HCT116 (cell line): ENCODE measurements at regions not wholly inside any gene's neighbourhood (a gene's known extent, or its start where the extent isn't known, plus 50 kb on each side); places are given as distances from the start of the nearest gene placed in this dataset.

Experiments used
- ATAC-seq: fragments of 200-7000 bp; cut with Tn5 transposase; 2 replicates; pipeline ENCODE4 v1.9.1; 2020; ENCODE audit warnings: mild to moderate bottlenecking, moderate library complexity
- BruUV-seq: library from RNA; stranded (reverse); fragments of 400-500 nt; replicated peaks from 2 replicates; lab custom pipeline; 2021; lab: Mats Ljungman, UMichigan
- CTCF ChIA-PET: fragments of 300-600 bp; sonication (Branson Sonifier 250); formaldehyde crosslinking; loops from one replicate; lab custom pipeline; 2021; ENCODE audit warnings: antibody characterized with exemption; lab: Charles Lee
- POLR2A ChIA-PET: fragments of 300-600, 350-600 bp; sonication (Branson Sonifier 250); formaldehyde crosslinking; loops from one replicate; lab custom pipeline; 2021; ENCODE audit warnings: antibody characterized with exemption; lab: Charles Lee
- RAD21 ChIA-PET, 2 experiments: fragments of 300-600 bp; sonication (Branson Sonifier 250); formaldehyde crosslinking; loops; one replicate each; lab custom pipeline; 2023; ENCODE audit warnings: low total read pairs in 2 of 2; ENCODE audit not compliant: uncharacterized antibody in 2 of 2, unreplicated experiment in 2 of 2, low non-redundant PET in 1 of 2; lab: Charles Lee
- DNase-seq: peaks from one replicate; pipeline ENCODE4 v3.0.0-alpha.2; 2010; ENCODE audit warnings: low read depth, low spot score
- H2AFZ ChIP-seq: fragments of 200-600 bp; shearing (Covaris generic), sonication (generic); 2 replicates; pipeline ENCODE4 v1.6.1; 2017; ENCODE audit warnings: low read depth, mixed run types, mixed read lengths, antibody characterized with exemption, low read length; ENCODE audit not compliant: poor library complexity, severe bottlenecking
- H3K27ac ChIP-seq: 2 replicates; pipeline ENCODE4 v1.5.1; 2012; ENCODE audit warnings: low read depth, low read length
- H3K27me3 ChIP-seq: fragments of 200-600 bp; sonication (generic); 2 replicates; pipeline ENCODE4 v1.6.1; 2016; ENCODE audit warnings: mixed run types, low read length, mixed read lengths; ENCODE audit not compliant: insufficient read depth
- H3K36me3 ChIP-seq, 2 experiments: fragments of 200-500 bp in 1 of 2; fragments of 200-600 bp in 1 of 2; sonication (Bioruptor generic) in 1 of 2; sonication (generic) in 1 of 2; 2 replicates each; pipeline versions ENCODE4 v1.5.1 to v1.6.1; 2014 to 2016; ENCODE audit warnings: low read length in 2 of 2, inconsistent platforms in 1 of 2, mixed read lengths in 1 of 2, mixed run types in 1 of 2; ENCODE audit not compliant: insufficient read depth in 2 of 2, control insufficient read depth in 1 of 2
- H3K4me1 ChIP-seq, 2 experiments: fragments of 200-600 bp in 1 of 2; sonication (generic) in 1 of 2; 2 replicates each; pipeline versions ENCODE4 v1.5.1 to v1.6.1; 2012 to 2017; ENCODE audit warnings: low read length in 2 of 2, inconsistent platforms in 1 of 2, mild to moderate bottlenecking in 1 of 2, mixed read lengths in 1 of 2, mixed run types in 1 of 2, moderate library complexity in 1 of 2; ENCODE audit not compliant: insufficient read depth in 2 of 2, control insufficient read depth in 1 of 2
- H3K4me2 ChIP-seq: fragments of 200-600 bp; sonication (generic); 2 replicates; pipeline ENCODE4 v1.6.1; 2017; ENCODE audit warnings: mixed run types, low read length, mixed read lengths
- H3K4me3 ChIP-seq, 2 experiments: fragments of 200-600 bp in 1 of 2; sonication (generic) in 1 of 2; replicated peaks in 1 of 2; 2 replicates each; pipeline ENCODE4 v1.5.1; 2011 to 2016; ENCODE audit warnings: low read length in 2 of 2, control low read depth in 1 of 2, low read depth in 1 of 2, mild to moderate bottlenecking in 1 of 2, mixed read lengths in 1 of 2, mixed run types in 1 of 2
- H3K79me2 ChIP-seq: fragments of 200-600 bp; sonication (generic); 2 replicates; pipeline ENCODE4 v1.6.1; 2017; ENCODE audit warnings: mild to moderate bottlenecking, mixed run types, low read length, moderate library complexity, mixed read lengths; ENCODE audit not compliant: insufficient read depth
- H3K9ac ChIP-seq: fragments of 200-600 bp; sonication (generic); 2 replicates; pipeline ENCODE4 v1.6.1; 2016; ENCODE audit warnings: low read length, mixed read lengths
- H3K9me2 ChIP-seq: fragments of 200-600 bp; sonication (generic), shearing (Covaris generic); 2 replicates; pipeline ENCODE4 v1.6.1; 2017; ENCODE audit warnings: mixed run types, mild to moderate bottlenecking, moderate library complexity; ENCODE audit not compliant: insufficient read depth
- H3K9me3 ChIP-seq, 2 experiments: fragments of 200-500 bp in 1 of 2; fragments of 200-600 bp in 1 of 2; sonication (Bioruptor generic) in 1 of 2; sonication (generic) in 1 of 2; 2 replicates each; pipeline ENCODE4 v1.6.1; 2014 to 2017; ENCODE audit warnings: low read length in 2 of 2, mixed read lengths in 2 of 2, inconsistent platforms in 1 of 2, low read depth in 1 of 2, mild to moderate bottlenecking in 1 of 2, mixed run types in 1 of 2, moderate library complexity in 1 of 2; ENCODE audit not compliant: control insufficient read depth in 1 of 2, insufficient read depth in 1 of 2
- H4K20me1 ChIP-seq: fragments of 200-600 bp; sonication (generic), shearing (Covaris generic); 2 replicates; pipeline ENCODE4 v1.6.1; 2017; ENCODE audit warnings: mixed run types, mild to moderate bottlenecking, moderate library complexity; ENCODE audit not compliant: insufficient read depth
- CBX3 ChIP-seq: IDR thresholded peaks from 2 replicates; pipeline ENCODE4 v1.6.1; 2012; ENCODE audit warnings: low read depth
- CEBPB ChIP-seq: IDR thresholded peaks from 2 replicates; pipeline ENCODE4 v1.6.1; 2012; ENCODE audit warnings: low read depth
- CTCF ChIP-seq, 3 experiments: fragments of 200-600 bp in 1 of 3; sonication (generic) in 1 of 3; IDR thresholded peaks in 2 of 3; conservative IDR thresholded peaks in 1 of 3; 2 replicates each; pipeline ENCODE4 v1.5.1; 2012 to 2017; ENCODE audit warnings: low read depth in 2 of 3, low read length in 2 of 3, antibody characterized with exemption in 1 of 3, borderline replicate concordance in 1 of 3, control low read depth in 1 of 3, mild to moderate bottlenecking in 1 of 3, mixed read lengths in 1 of 3, mixed run types in 1 of 3, moderate library complexity in 1 of 3; ENCODE audit not compliant: insufficient read depth in 1 of 3
- ELF1 ChIP-seq: IDR thresholded peaks from 2 replicates; pipeline ENCODE4 v1.6.1; 2012; ENCODE audit warnings: low read depth, borderline replicate concordance
- EZH2 ChIP-seq: fragments of 200-600 bp; sonication (generic); IDR thresholded peaks from 2 replicates; pipeline ENCODE4 v1.6.1; 2017; ENCODE audit warnings: antibody characterized with exemption, mixed run types
- EZH2phosphoT487 ChIP-seq: fragments of 200-600 bp; IDR thresholded peaks from 2 replicates; pipeline ENCODE4 v1.6.1; 2018; ENCODE audit warnings: antibody characterized with exemption, borderline replicate concordance
- JUND ChIP-seq: IDR thresholded peaks from 2 replicates; pipeline ENCODE4 v1.6.1; 2012
- RAD21 ChIP-seq: IDR thresholded peaks from 2 replicates; pipeline ENCODE4 v1.6.1; 2012; ENCODE audit warnings: low read depth, mild to moderate bottlenecking
- SIN3A ChIP-seq: IDR thresholded peaks from 2 replicates; pipeline ENCODE4 v1.6.1; 2012; ENCODE audit warnings: low read depth
- SP1 ChIP-seq: IDR thresholded peaks from 2 replicates; pipeline ENCODE4 v1.6.1; 2012; ENCODE audit warnings: low read depth
- SRF ChIP-seq: IDR thresholded peaks from 2 replicates; pipeline ENCODE4 v1.6.1; 2012; ENCODE audit warnings: low read depth
- ZFX ChIP-seq: fragments of 450-650 bp; IDR thresholded peaks from 2 replicates; pipeline ENCODE4 v1.6.1; 2017
- intact Hi-C: fragments of 100-400 bp; cut with micrococcal nuclease; formaldehyde crosslinking; loops from 2 replicates; pipeline ENCODE4 v1.10.0; 2022
- TF ChIP-seq, protein P1 (sequence below): IDR thresholded peaks from 2 replicates; pipeline ENCODE4 v1.6.1; 2012
- TF ChIP-seq, protein P2 (sequence below): IDR thresholded peaks from 2 replicates; pipeline ENCODE4 v1.6.1; 2012; ENCODE audit warnings: low read depth
- TF ChIP-seq, protein P3 (sequence below): IDR thresholded peaks from 2 replicates; pipeline ENCODE4 v1.6.1; 2011; ENCODE audit warnings: mild to moderate bottlenecking, low read length, moderate library complexity; ENCODE audit not compliant: insufficient replicate concordance; ENCODE audit errors: extremely low read depth

DNA sequence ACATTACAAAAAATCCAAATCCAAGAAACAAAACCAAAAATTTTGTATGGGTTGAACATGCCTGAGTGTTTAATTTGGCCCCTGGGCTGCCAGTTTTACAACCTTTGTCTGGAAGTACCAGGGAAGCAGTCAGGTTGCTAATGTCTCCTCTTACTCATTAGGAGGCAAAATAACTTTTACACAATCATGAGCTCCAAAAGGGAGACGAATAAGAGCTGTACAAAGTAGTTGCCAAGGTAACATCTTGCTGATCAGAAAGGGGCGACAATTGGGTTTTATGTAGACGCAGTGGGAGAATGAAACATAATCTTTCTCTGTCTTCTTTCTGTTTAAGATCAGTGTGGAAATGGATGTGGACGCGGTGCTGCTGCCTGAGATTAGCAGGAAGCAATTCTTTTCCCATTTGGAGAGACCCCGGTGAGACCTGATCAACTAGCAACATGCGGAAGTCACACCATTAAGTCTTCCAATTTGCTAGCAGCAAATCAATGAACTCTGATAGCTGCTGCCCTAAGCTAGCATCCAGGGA, 90.7 kb upstream of the IGFBP7 start:
- Histone ChIP-seq H3K4me1 (no peaks in the 10 kb centered on the region), H4K20me1 (no peaks in the 10 kb centered on the region), H3K27ac (no peak overlapping the region), H3K27me3 (peaks cover 8% of the 10 kb centered on the region; the same call in 1 of the 2 replicates), H3K9me2 (no peaks in the 10 kb centered on the region), H3K4me3 (no peak overlapping the region), H3K9ac (no peak overlapping the region), H2AFZ (no peak overlapping the region), H3K4me2 (no peak overlapping the region), H3K36me3 (no peaks in the 10 kb centered on the region), H3K79me2 (no peaks in the 10 kb centered on the region), H3K9me3 (no peaks in the 10 kb centered on the region)
- DNase-seq (no peak), ATAC-seq (no peak)
- TF ChIP-seq SP1 (no peak), CBX3 (no peak), JUND (no peak), RAD21 (no peak), EZH2phosphoT487 (no peak), SIN3A (no peak), ELF1 (no peak), SRF (no peak), EZH2 (no peak), ZFX (no peak), CEBPB (no peak), CTCF (IDR thresholded peaks at IDR 0.05 in 2 of 3, conservative IDR thresholded peaks at IDR 0.05 in 1 of 3; ENCODE audit: borderline replicate concordance in 1 of 3, insufficient read depth in 1 of 3, low read depth in 2 of 3, low read length in 2 of 3) (no peak)
- TF ChIP-seq, protein P1, sequence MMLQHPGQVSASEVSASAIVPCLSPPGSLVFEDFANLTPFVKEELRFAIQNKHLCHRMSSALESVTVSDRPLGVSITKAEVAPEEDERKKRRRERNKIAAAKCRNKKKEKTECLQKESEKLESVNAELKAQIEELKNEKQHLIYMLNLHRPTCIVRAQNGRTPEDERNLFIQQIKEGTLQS = no peak
- TF ChIP-seq, protein P2, sequence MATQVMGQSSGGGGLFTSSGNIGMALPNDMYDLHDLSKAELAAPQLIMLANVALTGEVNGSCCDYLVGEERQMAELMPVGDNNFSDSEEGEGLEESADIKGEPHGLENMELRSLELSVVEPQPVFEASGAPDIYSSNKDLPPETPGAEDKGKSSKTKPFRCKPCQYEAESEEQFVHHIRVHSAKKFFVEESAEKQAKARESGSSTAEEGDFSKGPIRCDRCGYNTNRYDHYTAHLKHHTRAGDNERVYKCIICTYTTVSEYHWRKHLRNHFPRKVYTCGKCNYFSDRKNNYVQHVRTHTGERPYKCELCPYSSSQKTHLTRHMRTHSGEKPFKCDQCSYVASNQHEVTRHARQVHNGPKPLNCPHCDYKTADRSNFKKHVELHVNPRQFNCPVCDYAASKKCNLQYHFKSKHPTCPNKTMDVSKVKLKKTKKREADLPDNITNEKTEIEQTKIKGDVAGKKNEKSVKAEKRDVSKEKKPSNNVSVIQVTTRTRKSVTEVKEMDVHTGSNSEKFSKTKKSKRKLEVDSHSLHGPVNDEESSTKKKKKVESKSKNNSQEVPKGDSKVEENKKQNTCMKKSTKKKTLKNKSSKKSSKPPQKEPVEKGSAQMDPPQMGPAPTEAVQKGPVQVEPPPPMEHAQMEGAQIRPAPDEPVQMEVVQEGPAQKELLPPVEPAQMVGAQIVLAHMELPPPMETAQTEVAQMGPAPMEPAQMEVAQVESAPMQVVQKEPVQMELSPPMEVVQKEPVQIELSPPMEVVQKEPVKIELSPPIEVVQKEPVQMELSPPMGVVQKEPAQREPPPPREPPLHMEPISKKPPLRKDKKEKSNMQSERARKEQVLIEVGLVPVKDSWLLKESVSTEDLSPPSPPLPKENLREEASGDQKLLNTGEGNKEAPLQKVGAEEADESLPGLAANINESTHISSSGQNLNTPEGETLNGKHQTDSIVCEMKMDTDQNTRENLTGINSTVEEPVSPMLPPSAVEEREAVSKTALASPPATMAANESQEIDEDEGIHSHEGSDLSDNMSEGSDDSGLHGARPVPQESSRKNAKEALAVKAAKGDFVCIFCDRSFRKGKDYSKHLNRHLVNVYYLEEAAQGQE = no peak
- TF ChIP-seq, protein P3, sequence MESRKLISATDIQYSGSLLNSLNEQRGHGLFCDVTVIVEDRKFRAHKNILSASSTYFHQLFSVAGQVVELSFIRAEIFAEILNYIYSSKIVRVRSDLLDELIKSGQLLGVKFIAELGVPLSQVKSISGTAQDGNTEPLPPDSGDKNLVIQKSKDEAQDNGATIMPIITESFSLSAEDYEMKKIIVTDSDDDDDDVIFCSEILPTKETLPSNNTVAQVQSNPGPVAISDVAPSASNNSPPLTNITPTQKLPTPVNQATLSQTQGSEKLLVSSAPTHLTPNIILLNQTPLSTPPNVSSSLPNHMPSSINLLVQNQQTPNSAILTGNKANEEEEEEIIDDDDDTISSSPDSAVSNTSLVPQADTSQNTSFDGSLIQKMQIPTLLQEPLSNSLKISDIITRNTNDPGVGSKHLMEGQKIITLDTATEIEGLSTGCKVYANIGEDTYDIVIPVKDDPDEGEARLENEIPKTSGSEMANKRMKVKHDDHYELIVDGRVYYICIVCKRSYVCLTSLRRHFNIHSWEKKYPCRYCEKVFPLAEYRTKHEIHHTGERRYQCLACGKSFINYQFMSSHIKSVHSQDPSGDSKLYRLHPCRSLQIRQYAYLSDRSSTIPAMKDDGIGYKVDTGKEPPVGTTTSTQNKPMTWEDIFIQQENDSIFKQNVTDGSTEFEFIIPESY = no peak
- BruUV-seq = no TSS peak
- intact Hi-C loops = no loop called here
- POLR2A ChIA-PET = no interaction called here
- RAD21 ChIA-PET = no interaction called here
- CTCF ChIA-PET = interaction anchor here (1.6 kb wide), 1 partner anchor 10 kb away, joined by 10 read pairs; no protein-coding TSS in a partner anchor
